SIG-M5 treated with dmso at 0.1 percent for 504 hours (cell line): ENCODE measurements at regions not wholly inside any gene's neighbourhood (a gene's known extent, or its start where the extent isn't known, plus 50 kb on each side); places are given as distances from the start of the nearest gene placed in this dataset.
"Not testable (repeated sequence)": the region's sequence is repeated elsewhere in the genome, so short reads cannot be mapped to it uniquely, and the experiment has no call there.

Source experiments
- DNase-seq: peaks from one replicate; lab custom pipeline; 2025; ENCODE audit not compliant: unreplicated experiment; lab: John Stamatoyannopoulos, UW

DNA sequence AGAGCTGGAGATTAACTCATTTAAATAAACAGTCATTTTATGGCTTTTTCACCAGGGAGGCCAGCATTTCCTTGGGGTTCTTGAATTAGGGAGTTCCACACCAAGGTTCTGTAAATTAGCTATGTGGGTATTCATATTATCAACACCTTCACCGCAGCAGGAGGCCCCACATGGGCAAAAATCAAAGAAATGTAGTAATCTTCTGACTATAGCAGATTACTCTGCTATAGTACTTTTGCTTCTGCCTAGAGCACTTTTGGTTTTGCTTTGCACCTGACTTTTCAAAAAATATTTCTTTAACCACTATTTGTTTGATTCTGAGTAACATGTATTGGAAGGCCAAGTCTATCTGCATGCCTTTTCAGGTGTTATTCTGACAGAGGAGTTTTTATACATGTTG is 108.6 kb upstream of the POMZP3 start:
- DNase-seq, result not testable (repeated sequence)

DNA sequence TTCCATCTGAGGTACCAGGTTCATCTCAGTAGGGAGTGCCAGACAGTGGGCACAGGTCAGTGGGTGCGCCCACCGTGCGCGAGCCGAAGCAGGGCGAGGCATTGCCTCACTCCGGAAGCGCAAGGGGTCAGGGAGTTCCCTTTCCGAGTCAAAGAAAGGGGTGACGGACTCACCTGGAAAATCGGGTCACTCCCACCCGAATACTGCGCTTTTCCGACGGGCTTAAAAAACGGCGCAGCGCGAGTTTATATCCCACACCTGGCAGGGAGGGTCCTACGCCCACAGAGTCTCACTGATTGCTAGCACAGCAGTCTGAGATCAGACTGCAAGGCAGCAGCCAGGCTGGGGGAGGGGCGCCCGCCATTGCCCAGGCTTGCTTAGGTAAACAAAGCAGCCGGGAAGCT is 101.5 kb upstream of the POMZP3 start:
- not testable (repeated sequence) for DNase-seq

DNA sequence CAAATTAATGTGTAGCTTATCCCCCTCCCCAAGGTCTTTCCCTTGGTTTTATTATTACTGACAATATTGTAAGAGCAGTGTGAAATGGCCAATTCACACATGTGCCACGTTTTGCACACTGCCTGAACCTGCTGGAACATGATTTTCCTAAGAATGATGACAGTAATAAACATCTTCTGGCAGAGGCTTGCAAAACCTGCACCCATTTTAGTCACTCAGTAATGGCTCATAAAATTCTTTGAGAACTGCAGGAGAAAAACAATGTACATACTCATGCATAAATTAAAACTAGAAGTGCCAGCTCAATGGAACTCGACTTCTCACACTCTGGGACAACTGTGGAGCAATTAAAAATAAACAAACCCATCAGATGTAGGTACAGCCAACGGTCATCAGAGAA is 96.8 kb upstream of the POMZP3 start:
- not testable (repeated sequence) for DNase-seq

DNA sequence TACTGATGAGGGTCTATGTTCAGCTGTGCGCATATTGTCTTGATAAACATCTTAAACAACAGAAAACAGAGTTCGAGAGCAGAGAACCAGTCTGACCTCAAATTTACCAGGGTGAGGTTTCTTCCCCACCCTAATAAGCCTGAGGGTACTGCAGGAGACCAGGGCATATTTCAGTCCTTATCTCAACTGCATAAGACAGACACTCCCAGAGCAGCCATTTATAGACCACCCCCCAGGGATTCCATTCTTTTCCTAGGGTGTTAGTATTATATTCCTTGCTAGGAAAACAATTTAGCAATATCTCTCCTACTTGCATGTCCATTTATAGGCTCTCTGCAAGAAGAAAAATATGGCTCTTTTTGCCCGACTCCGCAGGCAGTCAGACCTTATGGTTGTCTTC is 89.5 kb upstream of the POMZP3 start:
- DNase-seq, result not testable (repeated sequence)

DNA sequence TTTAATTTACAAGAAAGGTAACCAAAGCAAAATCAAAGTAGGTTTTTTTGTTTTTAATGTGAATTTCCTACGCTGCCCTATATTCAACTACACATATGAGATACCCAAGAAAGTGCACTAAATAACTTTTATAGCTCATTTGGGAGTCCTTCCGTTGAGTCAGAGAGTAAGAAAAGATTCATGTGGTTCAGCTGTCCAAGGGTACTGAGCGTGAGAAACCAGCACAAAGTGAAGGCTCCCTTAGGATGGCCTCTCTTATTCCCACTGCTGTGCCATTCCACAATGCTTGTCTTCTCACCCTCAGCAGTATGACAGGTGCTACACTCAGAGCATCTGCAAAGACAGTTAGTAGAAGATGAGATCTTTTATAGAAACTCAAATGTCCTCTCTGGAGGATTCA is 85.8 kb upstream of the POMZP3 start:
- DNase-seq, result not testable (repeated sequence)

DNA sequence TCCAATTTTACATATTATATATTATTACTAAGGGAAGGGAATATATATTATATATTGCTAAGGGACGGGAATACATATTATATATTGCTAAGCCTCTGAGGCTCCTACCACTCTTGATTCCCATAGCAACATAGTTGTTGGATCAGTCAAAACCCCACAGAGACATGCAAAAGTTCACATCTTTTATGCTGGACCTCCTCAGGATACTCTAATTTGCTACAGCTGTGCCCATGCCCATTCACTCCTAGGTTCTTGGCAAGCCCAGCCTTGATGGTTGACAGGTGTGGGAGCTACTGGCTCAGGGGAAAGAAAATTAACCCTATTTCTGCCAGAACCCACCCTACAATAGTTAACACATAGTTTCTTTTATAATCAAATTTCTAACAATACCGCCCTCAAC is 84.6 kb upstream of the POMZP3 start:
- not testable (repeated sequence) for DNase-seq

DNA sequence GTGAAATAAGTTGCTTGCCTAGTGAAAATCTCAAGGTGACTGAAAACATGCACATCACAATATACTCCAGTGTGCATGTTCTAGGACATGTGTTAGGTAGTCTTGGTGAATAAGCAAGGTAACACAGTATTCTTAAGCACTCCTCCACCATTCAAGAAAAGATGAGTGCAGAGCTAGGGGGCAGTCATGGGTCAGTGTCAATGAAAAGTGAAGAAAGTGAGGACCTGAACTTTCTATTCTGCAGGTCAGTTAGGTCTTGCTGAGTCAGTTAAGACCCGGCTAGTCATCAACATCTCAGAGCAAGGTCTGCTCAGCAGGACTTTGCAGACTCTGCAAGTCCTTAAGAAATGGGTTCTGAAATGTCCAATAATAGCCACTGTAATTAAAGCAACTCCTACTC is 82.6 kb upstream of the POMZP3 start:
- DNase-seq, result not testable (repeated sequence)

DNA sequence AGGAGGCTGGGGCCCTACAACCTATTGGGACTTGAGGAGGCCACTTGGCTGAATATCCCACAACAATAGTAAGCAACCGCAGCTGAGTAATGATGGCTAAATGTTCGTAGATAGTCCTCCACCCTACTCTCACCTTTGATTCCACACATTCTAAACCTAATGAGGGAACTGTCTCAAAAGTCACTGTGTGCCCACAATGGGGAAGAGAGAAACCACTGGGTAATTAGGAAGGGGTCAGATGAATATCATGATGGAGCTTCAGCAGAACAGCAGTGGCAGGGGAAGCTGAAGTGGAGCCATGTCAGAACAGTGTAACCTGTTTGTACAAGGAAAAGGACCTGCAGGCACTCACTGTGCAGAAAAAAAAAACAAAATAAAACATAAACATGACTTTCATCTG is 81.4 kb upstream of the POMZP3 start:
- DNase-seq, result not testable (repeated sequence)

DNA sequence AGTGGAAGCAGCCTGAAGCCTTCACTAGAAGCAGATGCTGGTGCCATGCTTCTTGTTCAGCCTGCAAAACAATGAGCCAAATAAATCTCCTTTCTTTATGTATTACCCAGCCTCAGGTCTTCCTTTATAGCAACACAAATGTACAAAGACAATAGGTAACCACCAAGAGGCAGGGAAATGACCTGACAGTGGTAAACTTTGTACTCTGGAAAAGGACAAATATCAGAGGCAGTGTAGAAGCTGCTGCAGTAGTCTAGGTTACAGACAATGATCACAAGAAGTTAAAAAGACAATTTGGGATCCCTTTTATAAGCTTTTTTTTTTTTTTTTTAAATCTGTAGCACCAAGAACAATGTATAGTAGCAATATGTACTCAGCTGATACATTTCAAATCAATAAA is 76.7 kb upstream of the POMZP3 start:
- not testable (repeated sequence) for DNase-seq

DNA sequence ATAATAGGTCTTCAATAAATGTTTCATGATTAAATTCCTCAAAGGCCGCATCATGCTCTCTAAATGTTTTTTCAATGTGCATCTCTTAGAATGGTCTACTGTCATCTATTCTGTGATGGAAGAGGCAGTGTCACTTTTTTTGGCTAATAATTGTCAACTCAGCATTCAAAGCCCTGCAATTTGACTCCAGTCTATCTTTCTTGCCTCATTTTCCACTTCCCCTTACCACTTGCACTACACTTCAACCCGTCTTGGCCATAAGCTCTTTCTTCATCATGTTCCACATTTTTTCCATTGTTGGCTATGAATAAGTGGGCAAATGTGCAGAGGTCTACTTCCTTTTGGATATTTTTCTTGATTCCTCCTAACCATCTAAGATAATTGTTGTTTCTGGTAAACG is 59.2 kb upstream of the POMZP3 start:
- DNase-seq, result peak; percentile 26

DNA sequence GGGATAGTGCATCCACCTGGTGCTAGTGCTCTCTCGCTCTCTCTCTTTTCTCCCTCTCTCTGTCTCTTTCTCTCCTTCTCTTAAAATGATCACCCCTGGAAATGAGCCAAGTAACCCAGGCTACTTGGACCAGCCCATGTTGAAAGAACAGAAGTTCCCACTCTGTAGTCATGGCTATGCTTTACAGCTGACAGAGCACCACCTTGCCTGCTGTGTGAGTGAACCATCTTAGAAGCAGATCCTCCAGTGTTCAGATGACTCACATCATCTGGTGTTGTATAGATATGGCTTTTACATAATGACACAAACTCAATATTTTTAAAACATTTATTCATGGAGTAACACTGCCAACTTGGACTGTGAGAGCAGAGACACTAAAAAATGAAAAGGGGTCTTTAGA is 57.7 kb upstream of the POMZP3 start:
- not testable (repeated sequence) for DNase-seq

DNA sequence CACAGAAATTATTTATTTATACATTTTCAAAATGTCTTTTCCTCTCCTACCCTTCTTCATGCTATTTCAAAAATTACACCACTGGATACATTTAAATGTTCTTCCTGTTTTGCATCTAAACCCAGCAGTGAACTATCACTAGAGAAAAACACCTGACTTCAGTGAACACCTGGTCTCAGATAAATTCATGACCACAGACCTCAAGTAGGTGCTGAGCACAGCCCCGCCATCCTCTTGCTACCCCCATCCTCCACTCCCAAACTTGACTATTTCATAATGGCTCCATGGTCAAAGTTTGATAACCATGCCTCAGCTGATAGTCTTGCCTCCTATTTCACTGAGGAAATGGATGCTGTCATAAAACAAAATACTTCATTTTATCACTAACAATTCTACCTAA is 56.6 kb upstream of the POMZP3 start:
- DNase-seq, result not testable (repeated sequence)

DNA sequence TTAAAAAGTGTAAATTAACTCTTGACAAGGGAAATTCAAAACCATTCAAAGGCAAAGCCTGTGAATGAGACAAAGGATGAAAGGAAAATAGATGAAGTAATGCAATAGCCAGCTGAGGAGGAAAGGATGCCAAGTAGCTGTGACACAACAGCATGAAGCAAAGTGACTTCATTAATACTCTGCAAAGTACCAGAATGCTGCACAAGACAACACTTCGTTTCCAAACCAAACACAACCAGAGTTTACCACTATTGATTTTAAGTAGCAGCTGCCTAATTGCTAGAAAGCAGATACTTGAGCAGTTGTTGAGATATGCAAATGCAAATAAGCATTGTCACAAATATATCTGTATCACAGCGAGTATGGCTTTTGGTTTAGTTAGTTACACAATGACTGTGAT is 54.7 kb upstream of the POMZP3 start:
- DNase-seq, result not testable (repeated sequence)

DNA sequence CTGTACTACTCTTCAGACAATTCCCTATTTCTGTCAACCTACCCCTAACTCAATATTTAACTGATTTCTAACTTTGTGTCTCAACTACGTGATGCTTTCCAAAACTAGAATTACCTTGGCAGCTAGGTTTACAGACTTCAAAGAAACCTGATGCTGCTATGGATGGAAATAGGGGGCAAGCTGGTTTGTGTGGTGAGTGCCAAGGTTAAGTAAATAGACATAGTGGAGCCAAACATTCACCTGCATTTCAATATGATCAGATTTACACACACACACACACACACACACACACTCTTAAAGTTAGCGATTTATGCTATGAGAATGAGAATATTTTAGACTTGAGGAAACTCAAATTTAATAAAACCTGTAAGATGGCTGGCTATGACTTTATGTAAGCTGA is 52.1 kb upstream of the POMZP3 start:
- not testable (repeated sequence) for DNase-seq

DNA sequence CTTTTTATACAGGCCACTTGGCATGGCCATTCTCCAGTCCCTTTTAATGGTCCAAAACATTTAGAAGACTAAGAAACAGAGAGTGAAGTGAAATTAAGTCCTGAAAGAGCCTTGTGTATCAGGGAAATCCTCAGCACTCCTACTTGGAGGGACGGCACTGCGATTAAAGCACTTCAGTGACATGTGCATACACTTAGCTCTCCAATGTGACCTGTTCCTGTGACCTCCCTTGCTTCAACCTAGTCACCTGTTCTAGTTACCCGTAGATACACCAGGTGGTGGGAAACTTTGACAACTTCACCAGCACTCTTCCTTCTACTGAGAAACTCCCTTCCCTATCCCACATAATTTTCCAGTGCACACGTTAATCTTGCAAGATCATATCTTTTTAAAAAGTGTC is 51.4 kb upstream of the POMZP3 start:
- DNase-seq, result not testable (repeated sequence)

DNA sequence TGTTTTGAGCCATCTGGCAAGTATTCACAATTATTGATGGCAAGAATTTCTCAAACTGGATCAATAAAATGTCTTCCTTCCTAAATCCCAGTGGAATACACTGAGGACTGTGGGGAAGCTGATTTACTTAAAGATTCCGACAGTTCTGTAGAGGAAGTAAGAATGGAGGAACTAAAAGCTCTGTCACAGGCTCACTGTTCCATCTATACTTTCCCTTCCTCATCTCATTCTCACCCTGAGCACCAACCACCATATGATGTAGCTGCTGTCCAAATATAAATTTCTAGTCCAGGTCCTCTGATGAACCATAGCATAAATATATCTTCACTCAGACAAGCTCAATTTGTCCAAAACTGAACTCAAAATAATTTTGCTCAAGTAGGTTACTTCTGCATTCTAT is 49.8 kb upstream of the POMZP3 start:
- not testable (repeated sequence) for DNase-seq
